Nephron progenitor cell (in vitro differentiated cells): ENCODE measurements at regions not wholly inside any gene's neighbourhood (a gene's known extent, or its start where the extent isn't known, plus 50 kb on each side); places are given as distances from the start of the nearest gene placed in this dataset.

Source experiments
- DNase-seq: peaks from one replicate; pipeline ENCODE4 v3.0.0; 2021
- H3K27ac Mint-ChIP-seq: 2 replicates; pipeline ENCODE4 v1.8.0; 2021; ENCODE audit warnings: mild to moderate bottlenecking, moderate library complexity, mixed read lengths
- H3K27me3 Mint-ChIP-seq: 2 replicates; pipeline ENCODE4 v1.8.0; 2021; ENCODE audit warnings: mild to moderate bottlenecking, low read depth, mixed read lengths; ENCODE audit not compliant: poor library complexity
- H3K36me3 Mint-ChIP-seq: 2 replicates; pipeline ENCODE4 v1.8.0; 2021; ENCODE audit warnings: low read depth, mixed read lengths
- H3K4me1 Mint-ChIP-seq: 2 replicates; pipeline ENCODE4 v1.8.0; 2021; ENCODE audit warnings: mixed read lengths
- H3K4me3 Mint-ChIP-seq: 2 replicates; pipeline ENCODE4 v1.8.0; 2021; ENCODE audit warnings: mild to moderate bottlenecking, moderate library complexity, mixed read lengths
- H3K9me3 Mint-ChIP-seq: 2 replicates; pipeline ENCODE4 v1.8.0; 2021; ENCODE audit warnings: mild to moderate bottlenecking, moderate library complexity, mixed read lengths
- TF ChIP-seq, protein P1 (sequence below): fragments of 200-600 bp; sonication (generic); IDR thresholded peaks from 2 replicates; pipeline ENCODE4 v1.5.0; 2021; ENCODE audit warnings: antibody characterized with exemption

DNA sequence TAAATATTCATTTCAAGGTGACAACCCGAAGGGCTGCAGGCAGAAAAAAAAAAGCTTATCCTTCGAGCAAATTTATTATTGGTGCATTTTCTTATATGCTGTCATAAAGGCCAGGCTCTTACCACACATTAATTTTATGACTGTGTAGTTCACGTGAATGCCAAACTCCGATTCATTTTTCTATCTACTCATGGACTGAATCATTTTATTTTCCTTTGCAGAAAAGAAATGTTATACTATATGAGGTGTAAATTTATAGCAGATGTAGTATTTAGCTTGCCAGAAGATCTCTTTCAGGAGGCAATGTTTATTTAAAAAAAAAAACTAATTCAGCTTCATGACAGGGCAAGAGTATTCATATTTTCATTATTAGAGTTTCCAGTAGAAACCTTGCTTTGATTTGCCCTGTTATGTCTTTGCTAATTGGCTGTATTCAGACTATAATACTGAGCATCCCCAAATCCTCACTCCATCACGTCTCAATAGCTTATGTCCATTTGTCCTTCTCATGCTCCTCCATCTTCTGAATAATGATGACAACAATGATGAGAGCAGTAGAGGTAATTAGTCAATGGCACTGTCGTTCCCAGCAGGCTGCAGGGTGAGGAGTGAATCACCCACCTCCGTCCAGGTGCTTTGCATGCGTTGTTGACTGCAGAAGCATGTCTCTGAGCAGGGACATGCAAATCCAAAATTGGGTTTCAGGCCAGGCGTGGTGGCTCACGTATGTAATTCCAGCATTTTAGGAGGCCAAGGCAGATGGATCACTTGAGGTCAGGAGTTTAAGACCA is 101.1 kb upstream of the RAB12 start:
- Mint-ChIP-seq H3K27ac (no peak overlapping the region), H3K4me3 (no peak overlapping the region), H3K36me3 (no peaks in the 10 kb centered on the region), H3K9me3 (peaks cover 4% of the 10 kb centered on the region), H3K27me3 (peaks cover 5% of the 10 kb centered on the region), H3K4me1 (no peaks in the 10 kb centered on the region)
- DNase-seq = no peak
- TF ChIP-seq, protein P1, sequence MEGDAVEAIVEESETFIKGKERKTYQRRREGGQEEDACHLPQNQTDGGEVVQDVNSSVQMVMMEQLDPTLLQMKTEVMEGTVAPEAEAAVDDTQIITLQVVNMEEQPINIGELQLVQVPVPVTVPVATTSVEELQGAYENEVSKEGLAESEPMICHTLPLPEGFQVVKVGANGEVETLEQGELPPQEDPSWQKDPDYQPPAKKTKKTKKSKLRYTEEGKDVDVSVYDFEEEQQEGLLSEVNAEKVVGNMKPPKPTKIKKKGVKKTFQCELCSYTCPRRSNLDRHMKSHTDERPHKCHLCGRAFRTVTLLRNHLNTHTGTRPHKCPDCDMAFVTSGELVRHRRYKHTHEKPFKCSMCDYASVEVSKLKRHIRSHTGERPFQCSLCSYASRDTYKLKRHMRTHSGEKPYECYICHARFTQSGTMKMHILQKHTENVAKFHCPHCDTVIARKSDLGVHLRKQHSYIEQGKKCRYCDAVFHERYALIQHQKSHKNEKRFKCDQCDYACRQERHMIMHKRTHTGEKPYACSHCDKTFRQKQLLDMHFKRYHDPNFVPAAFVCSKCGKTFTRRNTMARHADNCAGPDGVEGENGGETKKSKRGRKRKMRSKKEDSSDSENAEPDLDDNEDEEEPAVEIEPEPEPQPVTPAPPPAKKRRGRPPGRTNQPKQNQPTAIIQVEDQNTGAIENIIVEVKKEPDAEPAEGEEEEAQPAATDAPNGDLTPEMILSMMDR = no peak

DNA sequence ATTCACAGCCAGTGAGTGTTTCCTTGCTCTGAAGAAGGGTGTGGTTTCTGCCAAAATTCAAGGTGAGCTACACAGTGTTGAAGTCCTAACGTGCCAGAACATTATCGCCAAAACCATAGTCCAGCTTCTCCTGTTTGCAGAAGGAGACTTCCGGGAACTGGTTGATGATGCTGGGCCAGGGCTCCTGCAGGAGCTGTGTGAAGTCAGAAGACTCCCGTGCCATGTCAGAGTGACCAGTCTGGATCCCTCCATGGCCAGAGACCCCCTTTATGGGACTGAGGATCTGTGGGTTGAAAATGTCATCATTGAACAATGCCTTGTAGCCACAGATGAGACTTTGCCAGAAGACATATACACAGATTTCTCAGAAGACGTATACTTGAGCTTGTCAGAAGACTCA is 96.0 kb upstream of the RAB12 start:
- Mint-ChIP-seq H3K4me1 (peaks cover 10% of the 10 kb centered on the region), H3K4me3 (no peak overlapping the region), H3K9me3 (no peaks in the 10 kb centered on the region), H3K36me3 (no peaks in the 10 kb centered on the region), H3K27ac (no peak overlapping the region), H3K27me3 (peaks cover 16% of the 10 kb centered on the region)
- no peak for DNase-seq
- TF ChIP-seq, protein P1 = no peak

DNA sequence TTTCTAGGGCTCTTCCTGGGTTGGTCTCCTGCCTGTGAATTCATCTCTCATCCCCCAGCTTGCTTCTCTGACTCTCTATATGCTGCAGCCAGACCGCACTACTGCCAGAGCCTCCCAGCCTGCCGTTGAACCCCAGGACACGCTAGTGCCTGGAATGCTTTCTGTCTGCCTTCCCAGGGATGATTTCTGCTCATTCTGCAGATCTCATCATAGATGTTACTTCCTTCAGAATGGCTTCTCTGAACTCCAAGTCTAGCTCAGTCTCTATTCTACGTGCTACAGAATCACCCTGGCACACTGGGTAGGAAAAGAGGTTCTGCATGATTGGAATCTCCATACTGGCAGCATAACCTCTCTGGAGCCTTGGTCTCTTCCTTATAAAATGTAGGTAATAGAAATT is 94.8 kb upstream of the RAB12 start:
- no peak for DNase-seq
- H3K36me3 Mint-ChIP-seq = no peaks in the 10 kb centered on the region
- H3K27ac Mint-ChIP-seq = no peak overlapping the region
- peaks cover 10% of the 10 kb centered on the region for H3K4me1 Mint-ChIP-seq
- TF ChIP-seq, protein P1 = no peak
- H3K4me3 Mint-ChIP-seq = no peak overlapping the region
- peaks cover 14% of the 10 kb centered on the region for H3K27me3 Mint-ChIP-seq
- H3K9me3 Mint-ChIP-seq = peaks cover 1% of the 10 kb centered on the region

DNA sequence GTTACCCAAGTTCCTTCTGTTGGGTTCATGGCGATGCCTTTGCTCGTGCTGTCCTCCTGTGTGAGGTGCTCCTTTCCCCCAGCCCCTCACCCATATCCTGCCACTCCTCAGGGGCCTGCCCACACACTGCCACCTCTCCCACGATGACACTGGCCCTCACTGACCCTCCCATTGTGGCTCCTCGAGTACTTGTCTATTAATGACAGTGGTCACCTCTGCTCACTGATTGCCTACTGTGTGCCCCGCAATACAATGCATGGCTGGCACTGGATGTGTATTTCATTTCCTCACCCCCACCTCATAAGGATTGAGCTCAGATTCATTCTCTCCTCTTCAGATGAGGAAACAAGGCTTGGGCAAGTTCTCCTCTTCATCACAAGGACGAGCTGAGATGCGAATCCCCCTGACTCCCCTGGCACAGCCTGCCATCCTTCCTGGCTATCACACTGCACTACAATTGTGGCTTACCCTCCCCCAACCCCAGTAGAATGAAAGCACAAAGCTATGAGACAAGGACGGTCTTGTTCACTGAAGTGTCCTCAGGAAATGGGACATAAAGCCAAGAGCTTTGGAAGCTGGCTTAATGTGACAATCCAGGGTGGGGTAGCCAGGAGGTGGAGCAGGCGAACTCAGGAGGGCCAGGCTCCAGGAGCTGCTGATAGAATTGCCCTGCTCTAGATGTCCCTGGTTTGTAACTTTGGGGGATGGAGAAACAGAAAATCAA is 93.9 kb upstream of the RAB12 start:
- no peak overlapping the region for H3K27ac Mint-ChIP-seq
- TF ChIP-seq, protein P1 = no peak
- DNase-seq = no peak
- no peaks in the 10 kb centered on the region for H3K36me3 Mint-ChIP-seq
- peaks cover 8% of the 10 kb centered on the region for H3K9me3 Mint-ChIP-seq
- peaks cover 10% of the 10 kb centered on the region for H3K4me1 Mint-ChIP-seq
- H3K4me3 Mint-ChIP-seq = no peak overlapping the region
- peaks cover 13% of the 10 kb centered on the region for H3K27me3 Mint-ChIP-seq

DNA sequence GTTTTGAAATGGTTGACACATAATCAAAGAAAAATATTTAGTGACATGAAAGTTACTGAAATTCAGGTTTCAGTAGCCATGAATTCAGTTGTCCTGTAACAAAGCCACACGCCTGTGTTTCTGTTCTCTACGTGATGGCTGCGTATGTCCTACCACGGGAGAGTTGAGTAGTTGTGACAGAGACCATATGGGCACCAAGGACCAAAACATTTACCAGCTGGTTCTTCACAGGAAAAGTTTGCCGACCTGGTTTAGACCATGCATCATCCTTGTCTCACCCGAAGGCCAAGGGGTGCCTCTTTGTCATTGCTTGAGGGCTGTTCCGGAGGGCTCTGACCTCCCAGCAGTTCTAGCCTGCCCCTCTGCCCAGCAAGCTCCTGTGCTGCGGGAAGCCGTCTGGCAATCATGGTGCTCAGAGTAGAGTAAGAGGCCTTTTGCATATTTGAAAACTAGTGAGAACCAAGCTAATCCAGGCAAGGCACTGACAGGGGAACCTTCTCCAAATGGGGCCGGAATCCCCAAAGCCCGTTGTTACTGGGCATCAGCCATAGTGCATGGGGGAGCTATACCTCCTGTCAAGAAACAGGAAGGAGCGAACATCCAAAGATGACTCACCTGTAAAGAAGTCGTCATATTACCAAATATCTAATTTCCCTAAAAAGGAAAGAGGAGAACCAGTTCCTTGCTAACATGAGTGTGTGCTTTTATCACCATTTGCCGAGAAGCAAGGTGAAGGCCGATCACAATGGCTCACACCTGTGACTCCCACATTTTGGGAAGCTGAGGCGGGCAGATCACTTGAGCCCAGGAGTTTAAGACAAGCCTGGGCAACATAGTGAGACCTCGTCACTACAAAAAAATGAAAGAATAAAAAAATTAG is 92.6 kb upstream of the RAB12 start:
- DNase-seq = no peak
- TF ChIP-seq, protein P1 = no peak
- H3K4me3 Mint-ChIP-seq = no peak overlapping the region

More for the DNA sequence above, 92.6 kb upstream of the RAB12 start:
- peaks cover 20% of the 10 kb centered on the region for H3K9me3 Mint-ChIP-seq
- H3K27ac Mint-ChIP-seq = no peak overlapping the region
- H3K27me3 Mint-ChIP-seq = peaks cover 17% of the 10 kb centered on the region
- no peaks in the 10 kb centered on the region for H3K36me3 Mint-ChIP-seq
- peaks cover 10% of the 10 kb centered on the region for H3K4me1 Mint-ChIP-seq
